ENCODE measurements at regions not wholly inside any gene's neighbourhood (a gene's known extent, or its start where the extent isn't known, plus 50 kb on each side); places are given as distances from the start of the nearest gene placed in this dataset.

GRCh38 chr14:35459776-35460175 lies 55.2 kb upstream of the NFKBIA start:
- no peak for TF ChIP-seq CTCF (IDR thresholded peaks at IDR 0.05; ENCODE audit: borderline replicate concordance, extremely low read depth, low read length, poor library complexity, severe bottlenecking)
- no peak for TF ChIP-seq EZH2 (IDR thresholded peaks at IDR 0.05; ENCODE audit: borderline replicate concordance, low read depth, low read length, severe bottlenecking)

Data from DND-41 (cell line).